ENCODE measurements at regions not wholly inside any gene's neighbourhood (a gene's known extent, or its start where the extent isn't known, plus 50 kb on each side); places are given as distances from the start of the nearest gene placed in this dataset.

DNA sequence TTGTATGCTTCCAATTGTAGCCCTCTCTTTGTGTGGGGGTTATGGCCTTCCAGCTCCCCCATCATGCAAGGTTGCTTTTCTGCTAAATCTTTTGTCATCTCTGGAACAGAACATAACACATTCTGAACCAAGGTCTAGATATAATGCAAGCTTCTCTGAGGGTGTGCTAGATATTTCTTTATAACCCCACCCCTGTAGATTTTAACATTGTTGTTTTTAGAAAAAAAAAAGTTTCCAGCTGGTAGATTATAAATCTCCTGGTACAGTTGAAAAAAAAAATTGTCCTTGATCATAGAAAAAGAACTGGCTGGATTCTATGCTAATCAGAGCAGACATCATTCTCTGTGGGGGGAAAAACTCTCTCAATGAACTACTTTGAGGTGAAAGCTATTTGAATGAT, 363.3 kb downstream of the METTL15 start:
- TF ChIP-seq, protein P1, sequence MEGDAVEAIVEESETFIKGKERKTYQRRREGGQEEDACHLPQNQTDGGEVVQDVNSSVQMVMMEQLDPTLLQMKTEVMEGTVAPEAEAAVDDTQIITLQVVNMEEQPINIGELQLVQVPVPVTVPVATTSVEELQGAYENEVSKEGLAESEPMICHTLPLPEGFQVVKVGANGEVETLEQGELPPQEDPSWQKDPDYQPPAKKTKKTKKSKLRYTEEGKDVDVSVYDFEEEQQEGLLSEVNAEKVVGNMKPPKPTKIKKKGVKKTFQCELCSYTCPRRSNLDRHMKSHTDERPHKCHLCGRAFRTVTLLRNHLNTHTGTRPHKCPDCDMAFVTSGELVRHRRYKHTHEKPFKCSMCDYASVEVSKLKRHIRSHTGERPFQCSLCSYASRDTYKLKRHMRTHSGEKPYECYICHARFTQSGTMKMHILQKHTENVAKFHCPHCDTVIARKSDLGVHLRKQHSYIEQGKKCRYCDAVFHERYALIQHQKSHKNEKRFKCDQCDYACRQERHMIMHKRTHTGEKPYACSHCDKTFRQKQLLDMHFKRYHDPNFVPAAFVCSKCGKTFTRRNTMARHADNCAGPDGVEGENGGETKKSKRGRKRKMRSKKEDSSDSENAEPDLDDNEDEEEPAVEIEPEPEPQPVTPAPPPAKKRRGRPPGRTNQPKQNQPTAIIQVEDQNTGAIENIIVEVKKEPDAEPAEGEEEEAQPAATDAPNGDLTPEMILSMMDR (conservative IDR thresholded peaks at IDR 0.05; ENCODE audit: low read length) = no peak
- no peak for TF ChIP-seq EZH2phosphoT487 (IDR thresholded peaks at IDR 0.05; ENCODE audit: borderline replicate concordance)

All from Loucy (cell line).